Keratinocyte (primary cell): ENCODE measurements at regions not wholly inside any gene's neighbourhood (a gene's known extent, or its start where the extent isn't known, plus 50 kb on each side); places are given as distances from the start of the nearest gene placed in this dataset.
A peak's percentile ranks its signal among the peaks of the same experiment; 100 is the strongest.

ENCODE experiments used
- DNase-seq: peaks from one replicate; pipeline ENCODE4 v3.0.0-alpha.2; 2011; ENCODE audit warnings: low read depth, missing footprints, low spot score
- FAIRE-seq: peaks from 2 replicates; lab custom pipeline; 2011; peaks lifted over from hg19 to GRCh38; lab: Jason Lieb, UNC
- H2AFZ ChIP-seq: 2 replicates; pipeline ENCODE4 v1.6.0; 2012; ENCODE audit warnings: low read length, control low read depth, inconsistent platforms; ENCODE audit not compliant: control insufficient read depth
- H3K27ac ChIP-seq: 2 replicates; pipeline ENCODE4 v1.5.1; 2011; ENCODE audit warnings: low read length; ENCODE audit not compliant: control insufficient read depth, insufficient read depth
- H3K27me3 ChIP-seq: 3 replicates; pipeline ENCODE4 v1.6.0; 2011; ENCODE audit warnings: low read length; ENCODE audit not compliant: control insufficient read depth, insufficient read depth; ENCODE audit errors: extremely low read depth
- H3K36me3 ChIP-seq, 2 experiments: 2 replicates in 1 of 2; 3 replicates in 1 of 2; pipeline ENCODE4 v1.5.1; 2011; ENCODE audit warnings: low read length in 2 of 2, mild to moderate bottlenecking in 1 of 2; ENCODE audit not compliant: control insufficient read depth in 2 of 2, insufficient read depth in 2 of 2; ENCODE audit errors: extremely low read depth in 1 of 2
- H3K4me1 ChIP-seq: 3 replicates; pipeline ENCODE4 v1.5.1; 2011; ENCODE audit warnings: low read length; ENCODE audit not compliant: control insufficient read depth, insufficient read depth; ENCODE audit errors: extremely low read depth
- H3K4me2 ChIP-seq: 3 replicates; pipeline ENCODE4 v1.6.0; 2011; ENCODE audit warnings: low read depth, low read length; ENCODE audit not compliant: control insufficient read depth, insufficient read depth; ENCODE audit errors: extremely low read depth
- H3K4me3 ChIP-seq, 3 experiments: fragments of 200-600 bp in 1 of 3; sonication (generic) in 1 of 3; 2 replicates in 2 of 3; 3 replicates in 1 of 3; pipeline ENCODE4 v1.5.1; 2011 to 2016; ENCODE audit warnings: low read length in 3 of 3, mild to moderate bottlenecking in 3 of 3, control low read depth in 2 of 3, inconsistent platforms in 1 of 3, low read depth in 1 of 3, mixed read lengths in 1 of 3, mixed run types in 1 of 3, moderate library complexity in 1 of 3; ENCODE audit not compliant: control insufficient read depth in 2 of 3, insufficient read depth in 2 of 3; ENCODE audit errors: extremely low read depth in 1 of 3
- H3K79me2 ChIP-seq: 2 replicates; pipeline ENCODE4 v1.6.0; 2012; ENCODE audit warnings: low read length; ENCODE audit not compliant: control insufficient read depth, insufficient read depth
- H3K9ac ChIP-seq: 3 replicates; pipeline ENCODE4 v1.6.0; 2011; ENCODE audit warnings: low read length; ENCODE audit not compliant: control insufficient read depth, insufficient read depth; ENCODE audit errors: extremely low read depth
- H3K9me1 ChIP-seq: 3 replicates; pipeline ENCODE4 v1.6.0; 2011; ENCODE audit warnings: low read length; ENCODE audit not compliant: control insufficient read depth, insufficient read depth; ENCODE audit errors: extremely low read depth
- H3K9me3 ChIP-seq: 2 replicates; pipeline ENCODE4 v1.5.1; 2012; ENCODE audit warnings: low read depth, low read length; ENCODE audit not compliant: control insufficient read depth
- H4K20me1 ChIP-seq: 3 replicates; pipeline ENCODE4 v1.6.0; 2011; ENCODE audit warnings: low read length; ENCODE audit not compliant: control insufficient read depth, insufficient read depth; ENCODE audit errors: extremely low read depth
- CTCF ChIP-seq, 3 experiments: IDR thresholded peaks in 1 of 3; conservative IDR thresholded peaks in 1 of 3; optimal IDR thresholded peaks in 1 of 3; 2 replicates in 2 of 3; 3 replicates in 1 of 3; pipeline versions ENCODE3 to v1.5.1; 2011; ENCODE audit warnings: low read length in 3 of 3, mild to moderate bottlenecking in 3 of 3, moderate library complexity in 2 of 3, control low read depth in 1 of 3, inconsistent platforms in 1 of 3; ENCODE audit not compliant: insufficient read depth in 2 of 3; ENCODE audit errors: extremely low read depth in 1 of 3
- EZH2 ChIP-seq: IDR thresholded peaks from one replicate; pipeline ENCODE4 v1.6.1; 2012; ENCODE audit warnings: inconsistent platforms, mild to moderate bottlenecking, low read length, moderate library complexity
- dilution Hi-C: fragments of 300-500 bp; cut with MboI; formaldehyde crosslinking; loops from one replicate; pipeline ENCODE4 v1.7.0; 2020; ENCODE audit warnings: low sequenced_read_pairs; ENCODE audit not compliant: extremely low pct_ligation_motif_present

- Histone ChIP-seq H3K36me3 (no peaks in the 10 kb centered on the region), H3K27ac (no peak overlapping the region), H3K4me1 (peaks cover 11% of the 10 kb centered on the region), H2AFZ (no peak overlapping the region), H3K79me2 (no peaks in the 10 kb centered on the region), H3K4me3 (no peak overlapping the region), H4K20me1 (no peaks in the 10 kb centered on the region), H3K27me3 (no peaks in the 10 kb centered on the region), H3K9me3 (no peaks in the 10 kb centered on the region), H3K4me2 (no peak overlapping the region), H3K9me1 (no peaks in the 10 kb centered on the region), H3K9ac (no peak overlapping the region)
- no peak for FAIRE-seq
- no peak for DNase-seq
- dilution Hi-C loops: no loop called here
- TF ChIP-seq EZH2: no peak
- no peak for TF ChIP-seq CTCF (optimal IDR thresholded peaks at IDR 0.05 in 1 of 3, IDR thresholded peaks at IDR 0.05 in 1 of 3, conservative IDR thresholded peaks at IDR 0.05 in 1 of 3; ENCODE audit: extremely low read depth in 1 of 3, insufficient read depth in 2 of 3, low read length in 3 of 3)
Observed at GRCh38 chr5:27497491-27497890, 459.1 kb upstream of the CDH9 start.

- no peaks in the 10 kb centered on the region for H3K9me1 ChIP-seq
- no peak overlapping the region for H3K27ac ChIP-seq
- TF ChIP-seq EZH2: no peak
- TF ChIP-seq CTCF (optimal IDR thresholded peaks at IDR 0.05 in 1 of 3, IDR thresholded peaks at IDR 0.05 in 1 of 3, conservative IDR thresholded peaks at IDR 0.05 in 1 of 3; ENCODE audit: extremely low read depth in 1 of 3, insufficient read depth in 2 of 3, low read length in 3 of 3): no peak
- H4K20me1 ChIP-seq: no peaks in the 10 kb centered on the region
- no peaks in the 10 kb centered on the region for H3K9me3 ChIP-seq
- H2AFZ ChIP-seq: no peak overlapping the region
- peak; percentile 54 for DNase-seq
- no peak overlapping the region for H3K9ac ChIP-seq
- peak; percentile 69 for FAIRE-seq
- no peak overlapping the region for H3K4me3 ChIP-seq
- peak overlapping the region; percentile 27 for H3K4me2 ChIP-seq
- H3K79me2 ChIP-seq: no peaks in the 10 kb centered on the region
- peaks cover 11% of the 10 kb centered on the region for H3K4me1 ChIP-seq
- dilution Hi-C loops: no loop called here
- H3K27me3 ChIP-seq: no peaks in the 10 kb centered on the region
- H3K36me3 ChIP-seq: no peaks in the 10 kb centered on the region
Observed at GRCh38 chr5:27494887-27495286, 456.5 kb upstream of the CDH9 start.
